ENCODE measurements at regions not wholly inside any gene's neighbourhood (a gene's known extent, or its start where the extent isn't known, plus 50 kb on each side); places are given as distances from the start of the nearest gene placed in this dataset.

GRCh38 chr6:18763086-18763485, 375.9 kb downstream of the RNF144B start:
- no peak for TF ChIP-seq CTCF (IDR thresholded peaks at IDR 0.05)

- no peak for TF ChIP-seq CTCF (IDR thresholded peaks at IDR 0.05)
These were observed 397.6 kb downstream of the RNF144B start for GRCh38 chr6:18784794-18785193.

GRCh38 chr6:18785810-18786490, 398.8 kb downstream of the RNF144B start:
- no peak for TF ChIP-seq CTCF (IDR thresholded peaks at IDR 0.05)

- TF ChIP-seq CTCF (IDR thresholded peaks at IDR 0.05): no peak
These were observed 405.7 kb downstream of the RNF144B start for GRCh38 chr6:18792866-18793265.

GRCh38 chr6:18795726-18796125, 408.6 kb downstream of the RNF144B start:
- TF ChIP-seq CTCF (IDR thresholded peaks at IDR 0.05): no peak

GRCh38 chr6:18820725-18821124, 433.6 kb downstream of the RNF144B start:
- TF ChIP-seq CTCF (IDR thresholded peaks at IDR 0.05): no peak

- TF ChIP-seq CTCF (IDR thresholded peaks at IDR 0.05): peak; percentile 79
These were observed 436.7 kb downstream of the RNF144B start for GRCh38 chr6:18823782-18824386.
